GM12892 (cell line): ENCODE measurements at regions not wholly inside any gene's neighbourhood (a gene's known extent, or its start where the extent isn't known, plus 50 kb on each side); places are given as distances from the start of the nearest gene placed in this dataset.

Source experiments
- POLR2A ChIP-seq: IDR thresholded peaks from 2 replicates; pipeline ENCODE4 v1.6.1; 2011; ENCODE audit warnings: low read depth, low read length, control low read depth
- POLR2AphosphoS5 ChIP-seq: IDR thresholded peaks from 2 replicates; pipeline ENCODE4 v1.6.1; 2011; ENCODE audit warnings: low read depth, low read length, control low read depth
- TAF1 ChIP-seq: IDR thresholded peaks from 2 replicates; pipeline ENCODE4 v1.6.1; 2011; ENCODE audit warnings: low read depth, mild to moderate bottlenecking, control low read depth, low read length, borderline replicate concordance

DNA sequence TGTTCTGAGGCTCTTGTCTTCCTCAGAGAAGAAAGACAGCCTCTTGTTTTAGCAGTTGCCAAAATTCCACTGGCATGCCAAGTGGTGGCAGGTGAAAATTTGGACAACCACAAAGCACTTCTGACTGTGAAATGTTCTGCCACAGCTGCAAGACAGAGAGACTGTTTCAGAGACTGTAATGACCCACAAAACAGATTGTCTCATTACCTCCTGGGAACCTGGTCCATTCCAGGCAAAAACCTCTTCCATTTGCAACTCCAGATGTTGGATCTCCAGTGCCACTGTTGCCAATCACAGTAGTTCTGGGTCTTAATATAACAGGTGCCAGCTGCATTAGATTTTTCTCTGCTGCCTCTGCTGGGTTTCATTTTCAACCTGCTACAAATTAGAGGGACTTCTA lies 911.5 kb downstream of the UQCRFS1 start:
- TF ChIP-seq POLR2A: no peak
- no peak for TF ChIP-seq TAF1
- no peak for TF ChIP-seq POLR2AphosphoS5
